HepG2 (cell line): ENCODE measurements at regions not wholly inside any gene's neighbourhood (a gene's known extent, or its start where the extent isn't known, plus 50 kb on each side); places are given as distances from the start of the nearest gene placed in this dataset.

Experiments used
- ATAC-seq: fragments of 200-7000 bp; cut with Tn5 transposase; 3 replicates; pipeline ENCODE4 v1.9.1; 2020; ENCODE audit warnings: mild to moderate bottlenecking, moderate library complexity
- BruUV-seq: library from RNA; stranded (reverse); fragments of 400-500 nt; replicated peaks from 2 replicates; lab custom pipeline; 2021; lab: Mats Ljungman, UMichigan
- CTCF ChIA-PET: fragments of 300-600 bp; formaldehyde crosslinking; extraction: SDS; loops from one replicate; lab custom pipeline; 2021; ENCODE audit warnings: low total read pairs, inconsistent platforms, low intra/inter-chr PET ratio; lab: Yijun Ruan, JAX
- POLR2A ChIA-PET: fragments of 350-600 bp; sonication (Branson Sonifier 250); formaldehyde crosslinking; loops from one replicate; lab custom pipeline; 2020; ENCODE audit warnings: antibody characterized with exemption, inconsistent platforms; lab: Yijun Ruan, JAX
- DNase-seq: peaks from one replicate; pipeline ENCODE4 v3.0.0-alpha.2; 2015; ENCODE audit warnings: low spot score
- FAIRE-seq: peaks from 3 replicates; lab custom pipeline; 2011; peaks lifted over from hg19 to GRCh38; lab: Jason Lieb, UNC
- H2AFZ ChIP-seq: one replicate; pipeline ENCODE4 v1.6.1; 2011; ENCODE audit warnings: low read length, inconsistent platforms
- H3K27ac ChIP-seq: fragments of 300-600 bp; 3 replicates; pipeline ENCODE4 v1.8.0; 2011; ENCODE audit warnings: mixed run types, mild to moderate bottlenecking, mixed read lengths, low read length, inconsistent platforms; ENCODE audit not compliant: insufficient read depth; ENCODE audit errors: extremely low read length
- H3K27me3 ChIP-seq, 2 experiments: fragments of 200-600 bp in 1 of 2; 2 replicates in 1 of 2; 3 replicates in 1 of 2; pipeline versions ENCODE4 v1.6.0 to v1.8.0; 2011; ENCODE audit warnings: low read length in 2 of 2, mild to moderate bottlenecking in 2 of 2, moderate library complexity in 2 of 2, inconsistent platforms in 1 of 2; ENCODE audit not compliant: insufficient read depth in 2 of 2, control insufficient read depth in 1 of 2
- H3K36me3 ChIP-seq, 2 experiments: fragments of 200-600 bp in 1 of 2; replicated peaks in 1 of 2; 2 replicates in 1 of 2; 3 replicates in 1 of 2; pipeline versions ENCODE4 v1.5.1 to v1.8.0; 2011; ENCODE audit warnings: low read length in 2 of 2, inconsistent platforms in 1 of 2; ENCODE audit not compliant: insufficient read depth in 2 of 2, control insufficient read depth in 1 of 2
- H3K4me1 ChIP-seq: 2 replicates; pipeline ENCODE4 v1.5.1; 2012; ENCODE audit warnings: low read length, inconsistent platforms; ENCODE audit not compliant: insufficient read depth
- H3K4me2 ChIP-seq: 2 replicates; pipeline ENCODE4 v1.6.0; 2011; ENCODE audit warnings: low read depth, low read length, inconsistent platforms
- H3K4me3 ChIP-seq, 3 experiments: fragments of 200-600 bp in 1 of 3; sonication (generic), shearing (Covaris generic) in 1 of 3; replicated peaks in 1 of 3; 2 replicates each; pipeline ENCODE4 v1.5.1; 2011 to 2016; ENCODE audit warnings: low read length in 3 of 3, inconsistent platforms in 2 of 3, low read depth in 2 of 3, mild to moderate bottlenecking in 2 of 3, control low read depth in 1 of 3, mixed read lengths in 1 of 3; ENCODE audit not compliant: insufficient read depth in 1 of 3
- H3K79me2 ChIP-seq: one replicate; pipeline ENCODE4 v1.6.1; 2011; ENCODE audit warnings: low read length, inconsistent platforms; ENCODE audit not compliant: insufficient read depth
- H3K9ac ChIP-seq: 2 replicates; pipeline ENCODE4 v1.6.0; 2011; ENCODE audit warnings: mild to moderate bottlenecking, low read depth, low read length, inconsistent platforms; ENCODE audit not compliant: insufficient read depth
- H3K9me3 ChIP-seq: 2 replicates; pipeline ENCODE4 v1.5.1; 2012; ENCODE audit warnings: mild to moderate bottlenecking, low read length
- H4K20me1 ChIP-seq: 2 replicates; pipeline ENCODE4 v1.6.0; 2011; ENCODE audit warnings: inconsistent platforms, mild to moderate bottlenecking, low read length, moderate library complexity; ENCODE audit not compliant: insufficient read depth
- BCL6 ChIP-seq: IDR thresholded peaks from 2 replicates; pipeline ENCODE4 v1.6.1; 2016; ENCODE audit warnings: missing genetic modification reagents, missing compliant biosample characterization
- CHD4 ChIP-seq: fragments of 200-600 bp; sonication (generic); IDR thresholded peaks from 2 replicates; pipeline ENCODE4 v1.7.0; 2017; ENCODE audit warnings: mild to moderate bottlenecking, low read length, borderline replicate concordance
- ELF4 ChIP-seq: sonication (generic); formaldehyde crosslinking; IDR thresholded peaks from 2 replicates; pipeline ENCODE4 v1.5.0; 2020; ENCODE audit warnings: missing genetic modification reagents, mild to moderate bottlenecking, moderate library complexity, borderline replicate concordance
- ISL2 ChIP-seq: sonication (generic); formaldehyde crosslinking; IDR thresholded peaks from 2 replicates; pipeline ENCODE4 v1.5.0; 2020; ENCODE audit warnings: missing genetic modification reagents
- KLF16 ChIP-seq, 2 experiments: sonication (generic) in 1 of 2; formaldehyde crosslinking in 1 of 2; IDR thresholded peaks; 2 replicates each; pipeline versions ENCODE4 v1.6.1 to v1.8.0; 2016 to 2023; ENCODE audit warnings: missing genetic modification reagents in 2 of 2, missing compliant biosample characterization in 1 of 2
- MIER3 ChIP-seq: IDR thresholded peaks from 2 replicates; pipeline ENCODE4 v1.6.1; 2016; ENCODE audit warnings: missing compliant biosample characterization, borderline replicate concordance
- POLR2A ChIP-seq, 2 experiments: IDR thresholded peaks; 2 replicates each; pipeline ENCODE4 v1.6.1; 2011; ENCODE audit warnings: low read depth in 2 of 2, low read length in 2 of 2, mild to moderate bottlenecking in 1 of 2, moderate library complexity in 1 of 2; ENCODE audit not compliant: insufficient read depth in 1 of 2
- PRMT3 ChIP-seq: sonication (generic); formaldehyde crosslinking; IDR thresholded peaks from 2 replicates; pipeline ENCODE4 v1.8.1; 2022; ENCODE audit warnings: low read depth, mild to moderate bottlenecking, moderate library complexity, missing genetic modification reagents, borderline replicate concordance
- RORA ChIP-seq: sonication (generic); formaldehyde crosslinking; IDR thresholded peaks from 2 replicates; pipeline ENCODE4 v1.5.0; 2020; ENCODE audit warnings: mild to moderate bottlenecking, missing genetic modification reagents, moderate library complexity
- SKI ChIP-seq: fragments of 450-650 bp; IDR thresholded peaks from one replicate; pipeline ENCODE4 v1.6.1; 2018; ENCODE audit warnings: mild to moderate bottlenecking; ENCODE audit not compliant: partially characterized antibody
- ZNF24 ChIP-seq: fragments of 450-650 bp; IDR thresholded peaks from 2 replicates; pipeline ENCODE4 v1.6.1; 2017; ENCODE audit warnings: antibody characterized with exemption, mild to moderate bottlenecking
- ZNF629 ChIP-seq: sonication (generic); formaldehyde crosslinking; conservative IDR thresholded peaks from 2 replicates; pipeline ENCODE4 v1.5.0; 2020; ENCODE audit warnings: missing genetic modification reagents
- WGBS: methylation state at CpG from one replicate; pipeline ENCODE4 v1.1.6; 2017; ENCODE audit warnings: low lambda C conversion rate; 5-methylcytosine and 5-hydroxymethylcytosine counted together
- in situ Hi-C: cut with HindIII; loops from 2 replicates; pipeline ENCODE4 v1.10.0; 2017; ENCODE audit warnings: low pct_unique_long_range_greater_than_20kb; ENCODE audit not compliant: extremely low pct_ligation_motif_present
- intact Hi-C: fragments of 100-400 bp; cut with micrococcal nuclease; formaldehyde crosslinking; loops from one replicate; pipeline ENCODE4 v1.10.0; 2022; ENCODE audit not compliant: unreplicated experiment
- TF ChIP-seq, protein P1 (sequence below): IDR thresholded peaks from 2 replicates; pipeline ENCODE4 v1.6.1; 2012; ENCODE audit warnings: inconsistent platforms
- TF ChIP-seq, protein P2 (sequence below): sonication (generic); formaldehyde crosslinking; IDR thresholded peaks from 2 replicates; pipeline ENCODE4 v1.8.0; 2022; ENCODE audit warnings: missing genetic modification reagents, mild to moderate bottlenecking, moderate library complexity, borderline replicate concordance
- TF ChIP-seq, protein P3 (sequence below): IDR thresholded peaks from 2 replicates; pipeline ENCODE4 v1.4.0; 2020; ENCODE audit warnings: mild to moderate bottlenecking, missing genetic modification reagents

DNA sequence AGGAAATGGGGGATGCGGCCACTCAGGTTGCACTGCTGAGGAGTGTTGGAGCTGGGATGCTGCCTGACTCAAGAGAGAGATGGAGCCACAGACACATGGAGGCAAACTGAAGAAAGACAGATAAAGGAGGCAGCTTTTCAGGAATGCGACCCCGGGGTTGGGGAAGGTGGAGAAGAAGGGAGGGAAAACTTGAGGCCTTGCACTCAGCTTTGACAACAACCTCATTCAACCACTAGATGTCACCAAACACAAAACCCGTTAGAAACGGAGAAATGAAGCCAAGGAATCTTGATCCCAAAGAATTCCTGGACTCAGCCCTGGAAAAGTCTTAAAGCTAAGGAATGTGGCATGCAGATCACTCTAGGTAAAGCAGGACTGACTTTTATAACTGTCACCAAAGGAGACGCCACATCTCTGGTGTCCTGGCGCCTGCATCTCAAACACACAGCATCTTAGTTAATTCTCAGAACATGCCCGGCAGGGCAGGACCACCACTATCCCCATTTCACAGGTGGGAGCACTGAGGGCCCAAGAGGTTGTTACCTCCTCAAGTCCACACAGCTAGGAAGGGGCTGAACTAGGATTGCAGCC is 59.6 kb upstream of the LMCD1 start (continued):
- TF ChIP-seq, protein P1, sequence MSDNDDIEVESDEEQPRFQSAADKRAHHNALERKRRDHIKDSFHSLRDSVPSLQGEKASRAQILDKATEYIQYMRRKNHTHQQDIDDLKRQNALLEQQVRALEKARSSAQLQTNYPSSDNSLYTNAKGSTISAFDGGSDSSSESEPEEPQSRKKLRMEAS, result peak; percentile 23; the same call in 1 of the 2 replicates
- TF ChIP-seq RORA (no peak), MIER3 (no peak), KLF16 (CRISPR knock-in tag; IDR thresholded peaks at IDR 0.05) (0 out of 4 replicates have a peak, but pooled peaks of 1 of the 2 experiments have one; percentile 22), CHD4 (0 out of 2 replicates have a peak, but pooled peaks have one; percentile 55), ISL2 (CRISPR knock-in tag) (0 out of 2 replicates have a peak, but pooled peaks have one; percentile 20), ZNF629 (CRISPR knock-in tag) (peak; percentile 81), ELF4 (CRISPR knock-in tag) (no peak)
- TF ChIP-seq, all 625 proteins: peak for 17

DNA sequence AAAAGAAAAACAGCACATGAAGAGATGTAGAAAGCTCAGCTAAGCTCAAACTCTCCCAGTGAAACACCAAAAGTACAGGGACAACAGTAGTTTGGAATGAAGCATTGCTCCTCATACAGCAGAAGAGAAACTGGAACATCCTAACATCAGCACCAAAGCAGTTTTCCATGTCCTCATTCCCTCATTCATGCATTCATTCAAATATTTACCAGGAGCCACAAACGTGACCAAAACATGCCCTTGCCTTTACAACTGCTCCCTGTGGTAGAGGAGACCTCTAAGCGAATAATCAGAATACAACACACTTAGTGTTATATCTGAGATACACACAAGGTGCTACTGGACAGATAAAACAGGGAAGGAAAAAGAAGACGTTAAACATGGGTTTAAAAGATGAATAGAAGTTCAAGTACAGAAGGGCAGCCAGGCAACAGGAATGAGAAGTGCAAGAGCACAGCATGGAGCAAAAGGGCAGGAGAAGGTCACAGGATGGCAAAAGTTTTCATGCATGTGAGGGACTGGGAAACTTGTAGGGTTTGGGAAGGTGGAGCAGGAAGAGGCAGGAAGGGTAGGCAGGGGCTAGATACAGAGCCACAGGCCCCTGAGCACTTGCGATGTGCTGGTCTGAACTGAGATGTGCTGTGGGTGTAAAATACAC is 58.5 kb upstream of the LMCD1 start:
- ATAC-seq (no peak), FAIRE-seq (no peak), DNase-seq (no peak)
- in situ Hi-C loops (loop anchor here (5.0 kb wide), 2 partner anchors 59 to 179 kb away; partner anchors contain the start of gene LMCD1), intact Hi-C loops (loop anchor here (1.0 kb wide), 1 partner anchor 164 kb away; no protein-coding TSS in a partner anchor)
- Histone ChIP-seq H3K4me3 (peak overlapping the region in 1 of 3 experiments; percentile 54; a peak in 2 of 6 replicates), H3K9ac (peak overlapping the region; percentile 92), H3K36me3 (no peaks in the 10 kb centered on the region), H3K79me2 (no peaks in the 10 kb centered on the region), H3K9me3 (no peaks in the 10 kb centered on the region), H3K4me1 (peaks cover 63% of the 10 kb centered on the region), H2AFZ (no peak overlapping the region), H3K4me2 (peak overlapping the region; percentile 78), H3K27me3 (no peaks in the 10 kb centered on the region), H3K27ac (peak overlapping the region; percentile 97), H4K20me1 (no peaks in the 10 kb centered on the region)
- ChIA-PET POLR2A (interaction anchor here (1.2 to 3.4 kb wide), 4 partner anchors 18 to 57 kb away, joined by 3 to 42 read pairs (median 9); partner anchors contain the start of gene LMCD1), CTCF (interaction anchor here (1.9 to 3.8 kb wide), 2 partner anchors 164 to 179 kb away, joined by 18 to 46 read pairs; no protein-coding TSS in a partner anchor)
- no TSS peak for BruUV-seq
- WGBS, result 41% methylated on average over 4 of the region's 4 CpGs
- TF ChIP-seq, protein P2, sequence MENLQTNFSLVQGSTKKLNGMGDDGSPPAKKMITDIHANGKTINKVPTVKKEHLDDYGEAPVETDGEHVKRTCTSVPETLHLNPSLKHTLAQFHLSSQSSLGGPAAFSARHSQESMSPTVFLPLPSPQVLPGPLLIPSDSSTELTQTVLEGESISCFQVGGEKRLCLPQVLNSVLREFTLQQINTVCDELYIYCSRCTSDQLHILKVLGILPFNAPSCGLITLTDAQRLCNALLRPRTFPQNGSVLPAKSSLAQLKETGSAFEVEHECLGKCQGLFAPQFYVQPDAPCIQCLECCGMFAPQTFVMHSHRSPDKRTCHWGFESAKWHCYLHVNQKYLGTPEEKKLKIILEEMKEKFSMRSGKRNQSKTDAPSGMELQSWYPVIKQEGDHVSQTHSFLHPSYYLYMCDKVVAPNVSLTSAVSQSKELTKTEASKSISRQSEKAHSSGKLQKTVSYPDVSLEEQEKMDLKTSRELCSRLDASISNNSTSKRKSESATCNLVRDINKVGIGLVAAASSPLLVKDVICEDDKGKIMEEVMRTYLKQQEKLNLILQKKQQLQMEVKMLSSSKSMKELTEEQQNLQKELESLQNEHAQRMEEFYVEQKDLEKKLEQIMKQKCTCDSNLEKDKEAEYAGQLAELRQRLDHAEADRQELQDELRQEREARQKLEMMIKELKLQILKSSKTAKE, result peak; percentile 28; the same call in 1 of the 2 replicates
- TF ChIP-seq SKI (peak; percentile 85), ZNF24 (0 out of 2 replicates have a peak, but pooled peaks have one; percentile 23), PRMT3 (CRISPR knock-in tag) (no peak), BCL6 (CRISPR knock-in tag) (0 out of 2 replicates have a peak, but pooled peaks have one; percentile 24), POLR2A (IDR thresholded peaks at IDR 0.05; ENCODE audit: insufficient read depth in 1 of 2, low read depth in 2 of 2, low read length in 2 of 2) (peak in 1 of 2 experiments; percentile 36; a peak in 1 of 4 replicates)
- TF ChIP-seq, protein P3, sequence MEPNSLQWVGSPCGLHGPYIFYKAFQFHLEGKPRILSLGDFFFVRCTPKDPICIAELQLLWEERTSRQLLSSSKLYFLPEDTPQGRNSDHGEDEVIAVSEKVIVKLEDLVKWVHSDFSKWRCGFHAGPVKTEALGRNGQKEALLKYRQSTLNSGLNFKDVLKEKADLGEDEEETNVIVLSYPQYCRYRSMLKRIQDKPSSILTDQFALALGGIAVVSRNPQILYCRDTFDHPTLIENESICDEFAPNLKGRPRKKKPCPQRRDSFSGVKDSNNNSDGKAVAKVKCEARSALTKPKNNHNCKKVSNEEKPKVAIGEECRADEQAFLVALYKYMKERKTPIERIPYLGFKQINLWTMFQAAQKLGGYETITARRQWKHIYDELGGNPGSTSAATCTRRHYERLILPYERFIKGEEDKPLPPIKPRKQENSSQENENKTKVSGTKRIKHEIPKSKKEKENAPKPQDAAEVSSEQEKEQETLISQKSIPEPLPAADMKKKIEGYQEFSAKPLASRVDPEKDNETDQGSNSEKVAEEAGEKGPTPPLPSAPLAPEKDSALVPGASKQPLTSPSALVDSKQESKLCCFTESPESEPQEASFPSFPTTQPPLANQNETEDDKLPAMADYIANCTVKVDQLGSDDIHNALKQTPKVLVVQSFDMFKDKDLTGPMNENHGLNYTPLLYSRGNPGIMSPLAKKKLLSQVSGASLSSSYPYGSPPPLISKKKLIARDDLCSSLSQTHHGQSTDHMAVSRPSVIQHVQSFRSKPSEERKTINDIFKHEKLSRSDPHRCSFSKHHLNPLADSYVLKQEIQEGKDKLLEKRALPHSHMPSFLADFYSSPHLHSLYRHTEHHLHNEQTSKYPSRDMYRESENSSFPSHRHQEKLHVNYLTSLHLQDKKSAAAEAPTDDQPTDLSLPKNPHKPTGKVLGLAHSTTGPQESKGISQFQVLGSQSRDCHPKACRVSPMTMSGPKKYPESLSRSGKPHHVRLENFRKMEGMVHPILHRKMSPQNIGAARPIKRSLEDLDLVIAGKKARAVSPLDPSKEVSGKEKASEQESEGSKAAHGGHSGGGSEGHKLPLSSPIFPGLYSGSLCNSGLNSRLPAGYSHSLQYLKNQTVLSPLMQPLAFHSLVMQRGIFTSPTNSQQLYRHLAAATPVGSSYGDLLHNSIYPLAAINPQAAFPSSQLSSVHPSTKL (CRISPR knock-in tag), result peak; percentile 12; the same call in 1 of the 2 replicates
